ENCODE measurements at regions not wholly inside any gene's neighbourhood (a gene's known extent, or its start where the extent isn't known, plus 50 kb on each side); places are given as distances from the start of the nearest gene placed in this dataset.

GRCh38 chr5:136810261-136810801 lies 445.0 kb upstream of the TRPC7 start:
- TF ChIP-seq EZH2 (IDR thresholded peaks at IDR 0.05; ENCODE audit: insufficient read depth, poor library complexity, severe bottlenecking) (no peak), EZH2phosphoT487 (IDR thresholded peaks at IDR 0.05; ENCODE audit: insufficient read depth, low read depth) (no peak)
